ENCODE measurements at regions not wholly inside any gene's neighbourhood (a gene's known extent, or its start where the extent isn't known, plus 50 kb on each side); places are given as distances from the start of the nearest gene placed in this dataset.

- TF ChIP-seq EZH2 (IDR thresholded peaks at IDR 0.05; ENCODE audit: borderline replicate concordance, low read depth, low read length, severe bottlenecking) (no peak), CTCF (IDR thresholded peaks at IDR 0.05; ENCODE audit: borderline replicate concordance, extremely low read depth, low read length, poor library complexity, severe bottlenecking) (no peak)
Measured at GRCh38 chr10:61061923-61062504, 118.0 kb upstream of the RHOBTB1 start.
